ENCODE measurements at regions not wholly inside any gene's neighbourhood (a gene's known extent, or its start where the extent isn't known, plus 50 kb on each side); places are given as distances from the start of the nearest gene placed in this dataset.

- CTCF ChIA-PET, result interaction anchor here (0.9 kb wide), 1 partner anchor 10 kb away, joined by 3 read pairs; no protein-coding TSS in a partner anchor
- no peak for DNase-seq (ENCODE audit: extremely low spot score)
- POLR2A ChIA-PET, result no interaction called here
- TF ChIP-seq CTCF (IDR thresholded peaks at IDR 0.05; ENCODE audit: control extremely low read depth, extremely low read depth, low read depth, missing control alignments), result no peak
Measured at GRCh38 chr20:39762716-39763115, 800.6 kb downstream of the DHX35 start.

GRCh38 chr20:39758876-39759275 is 796.7 kb downstream of the DHX35 start:
- ChIA-PET CTCF (no interaction called here), POLR2A (no interaction called here)
- no peak for TF ChIP-seq CTCF (IDR thresholded peaks at IDR 0.05; ENCODE audit: control extremely low read depth, extremely low read depth, low read depth, missing control alignments)

GRCh38 chr20:39756828-39757227 is 794.7 kb downstream of the DHX35 start:
- TF ChIP-seq CTCF (IDR thresholded peaks at IDR 0.05; ENCODE audit: control extremely low read depth, extremely low read depth, low read depth, missing control alignments), result no peak
- ChIA-PET POLR2A (no interaction called here), CTCF (interaction anchor here (1.1 kb wide), 1 partner anchor 117 kb away, joined by 3 read pairs; no protein-coding TSS in a partner anchor)
- DNase-seq (ENCODE audit: extremely low spot score), result no peak

More at GRCh38 chr20:39758876-39759275, 796.7 kb downstream of the DHX35 start:
- no peak for DNase-seq (ENCODE audit: extremely low spot score)

- DNase-seq (ENCODE audit: extremely low spot score), result no peak
- CTCF ChIA-PET, result interaction anchor here (1.1 kb wide), 1 partner anchor 117 kb away, joined by 3 read pairs; no protein-coding TSS in a partner anchor
- POLR2A ChIA-PET, result no interaction called here
- TF ChIP-seq CTCF (IDR thresholded peaks at IDR 0.05; ENCODE audit: control extremely low read depth, extremely low read depth, low read depth, missing control alignments), result no peak
Measured at GRCh38 chr20:39756369-39756768, 794.2 kb downstream of the DHX35 start.

GRCh38 chr20:39752262-39752876 is 790.2 kb downstream of the DHX35 start:
- ChIA-PET CTCF (interaction anchor here (0.9 to 1.2 kb wide), 2 partner anchors 8 to 11 kb away, joined by 3 read pairs; no protein-coding TSS in a partner anchor), POLR2A (no interaction called here)
- DNase-seq (ENCODE audit: extremely low spot score), result no peak
- TF ChIP-seq CTCF (IDR thresholded peaks at IDR 0.05; ENCODE audit: control extremely low read depth, extremely low read depth, low read depth, missing control alignments), result no peak

GRCh38 chr20:39751557-39752137 is 789.5 kb downstream of the DHX35 start:
- ChIA-PET CTCF (interaction anchor here (1.2 kb wide), 1 partner anchor 11 kb away, joined by 3 read pairs; no protein-coding TSS in a partner anchor), POLR2A (no interaction called here)
- TF ChIP-seq CTCF (IDR thresholded peaks at IDR 0.05; ENCODE audit: control extremely low read depth, extremely low read depth, low read depth, missing control alignments), result no peak
- peak; percentile 4 for DNase-seq (ENCODE audit: extremely low spot score)

All from GM10248 (cell line).